CD4-positive, alpha-beta T cell treated with Interferon alpha-2 for 1 hour (primary cell): ENCODE measurements at regions not wholly inside any gene's neighbourhood (a gene's known extent, or its start where the extent isn't known, plus 50 kb on each side); places are given as distances from the start of the nearest gene placed in this dataset.
"Not testable (repeated sequence)": the region's sequence is repeated elsewhere in the genome, so short reads cannot be mapped to it uniquely, and the experiment has no call there.

Source experiments
- DNase-seq, 2 donors: peaks; one replicate each; pipeline ENCODE4 v3.0.0-alpha.2; 2020 to 2022

- not testable (repeated sequence) for DNase-seq
Measured at GRCh38 chr13:64476041-64476568, 2754.0 kb downstream of the PCDH9 start.

GRCh38 chr13:64471916-64472315, 2758.2 kb downstream of the PCDH9 start:
- no peak for DNase-seq

GRCh38 chr13:64470751-64471150, 2759.4 kb downstream of the PCDH9 start:
- DNase-seq: no peak

GRCh38 chr13:64459778-64460177, 2770.4 kb downstream of the PCDH9 start:
- DNase-seq: no peak

GRCh38 chr13:64457976-64458375, 2772.2 kb downstream of the PCDH9 start:
- DNase-seq: no peak

GRCh38 chr13:64455124-64455523, 2775.0 kb downstream of the PCDH9 start:
- no peak for DNase-seq

- no peak for DNase-seq
Measured at GRCh38 chr13:64453831-64454230, 2776.3 kb downstream of the PCDH9 start.

- no peak for DNase-seq
Measured at GRCh38 chr13:64446372-64446771, 2783.8 kb downstream of the PCDH9 start.

- no peak for DNase-seq
Measured at GRCh38 chr13:64441740-64442139, 2788.4 kb downstream of the PCDH9 start.

- DNase-seq: no peak
Measured at GRCh38 chr13:64438084-64438483, 2792.1 kb downstream of the PCDH9 start.

GRCh38 chr13:64429691-64430090, 2800.4 kb downstream of the PCDH9 start:
- DNase-seq: no peak

GRCh38 chr13:64428196-64428595, 2801.9 kb downstream of the PCDH9 start:
- DNase-seq: no peak

- no peak for DNase-seq
Measured at GRCh38 chr13:64423467-64423866, 2806.7 kb downstream of the PCDH9 start.

GRCh38 chr13:64420181-64420580, 2810.0 kb downstream of the PCDH9 start:
- DNase-seq: no peak

- no peak for DNase-seq
Measured at GRCh38 chr13:64417581-64417980, 2812.6 kb downstream of the PCDH9 start.

- DNase-seq: no peak
Measured at GRCh38 chr13:64414381-64414780, 2815.8 kb downstream of the PCDH9 start.

- DNase-seq: no peak
Measured at GRCh38 chr13:64413529-64413928, 2816.6 kb downstream of the PCDH9 start.

- no peak for DNase-seq
Measured at GRCh38 chr13:64410276-64411053, 2819.7 kb downstream of the PCDH9 start.

GRCh38 chr13:64397701-64398100, 2832.4 kb downstream of the PCDH9 start:
- no peak for DNase-seq

- no peak for DNase-seq
Measured at GRCh38 chr13:64377606-64378005, 2852.5 kb downstream of the PCDH9 start.

GRCh38 chr13:64371461-64371860, 2858.7 kb downstream of the PCDH9 start:
- DNase-seq: no peak

- DNase-seq: no peak
Measured at GRCh38 chr13:64371045-64371444, 2859.1 kb downstream of the PCDH9 start.

GRCh38 chr13:64369121-64369520, 2861.0 kb downstream of the PCDH9 start:
- DNase-seq: no peak

- no peak for DNase-seq
Measured at GRCh38 chr13:64362564-64362963, 2867.6 kb downstream of the PCDH9 start.

- no peak for DNase-seq
Measured at GRCh38 chr13:64347664-64348063, 2882.5 kb downstream of the PCDH9 start.
